H9 (cell line): ENCODE measurements at regions not wholly inside any gene's neighbourhood (a gene's known extent, or its start where the extent isn't known, plus 50 kb on each side); places are given as distances from the start of the nearest gene placed in this dataset.

Source experiments
- DNase-seq: peaks from one replicate; pipeline ENCODE4 v3.0.0-alpha.2; 2017
- H2AFZ ChIP-seq: one replicate; pipeline ENCODE4 v1.6.1; 2013; ENCODE audit warnings: mild to moderate bottlenecking, low read length, control low read depth, moderate library complexity
- H2AK5ac ChIP-seq: 2 replicates; pipeline ENCODE4 v1.6.1; 2013; ENCODE audit warnings: low read length, control low read depth, mixed read lengths; ENCODE audit not compliant: insufficient read length
- H2BK120ac ChIP-seq: one replicate; pipeline ENCODE4 v1.6.1; 2013; ENCODE audit warnings: low read depth, mild to moderate bottlenecking, low read length, control low read depth, inconsistent platforms; ENCODE audit not compliant: poor library complexity, severe bottlenecking
- H2BK12ac ChIP-seq: 2 replicates; pipeline ENCODE4 v1.6.1; 2013; ENCODE audit warnings: low read length, control low read depth, mixed read lengths, low read depth; ENCODE audit not compliant: insufficient read length
- H2BK15ac ChIP-seq: 2 replicates; pipeline ENCODE4 v1.6.1; 2013; ENCODE audit warnings: low read depth, low read length, control low read depth
- H2BK20ac ChIP-seq: one replicate; pipeline ENCODE4 v1.6.1; 2013; ENCODE audit warnings: low read depth, mild to moderate bottlenecking, low read length, control low read depth, inconsistent platforms; ENCODE audit not compliant: poor library complexity, severe bottlenecking
- H2BK5ac ChIP-seq: 2 replicates; pipeline ENCODE4 v1.6.1; 2013; ENCODE audit warnings: low read length, control low read depth, mixed read lengths; ENCODE audit not compliant: insufficient read length
- H3K14ac ChIP-seq: 2 replicates; pipeline ENCODE4 v1.6.1; 2013; ENCODE audit warnings: low read length, control low read depth; ENCODE audit not compliant: insufficient read depth
- H3K18ac ChIP-seq: 2 replicates; pipeline ENCODE4 v1.6.1; 2013; ENCODE audit warnings: low read depth, mild to moderate bottlenecking, mixed read lengths, low read length, control low read depth; ENCODE audit not compliant: insufficient read length
- H3K23ac ChIP-seq: 2 replicates; pipeline ENCODE4 v1.6.1; 2013; ENCODE audit warnings: low read length, control low read depth, mixed read lengths, low read depth; ENCODE audit not compliant: insufficient read length
- H3K23me2 ChIP-seq: 2 replicates; pipeline ENCODE4 v1.6.1; 2013; ENCODE audit warnings: low read depth, mild to moderate bottlenecking, mixed read lengths, low read length, control low read depth; ENCODE audit not compliant: insufficient read length, poor library complexity, severe bottlenecking
- H3K27ac ChIP-seq: 2 replicates; pipeline ENCODE4 v1.5.1; 2013; ENCODE audit warnings: low read length, control low read depth, mixed read lengths, low read depth; ENCODE audit not compliant: insufficient read length
- H3K27me3 ChIP-seq: 2 replicates; pipeline ENCODE4 v1.6.1; 2013; ENCODE audit warnings: low read length, control low read depth, inconsistent platforms; ENCODE audit not compliant: insufficient read depth
- H3K4ac ChIP-seq: 2 replicates; pipeline ENCODE4 v1.6.1; 2013; ENCODE audit warnings: low read depth, mild to moderate bottlenecking, control low read depth, inconsistent platforms, low read length, moderate library complexity
- H3K4me1 ChIP-seq: 2 replicates; pipeline ENCODE4 v1.6.1; 2013; ENCODE audit warnings: low read length, control low read depth, inconsistent platforms; ENCODE audit not compliant: insufficient read depth
- H3K4me2 ChIP-seq: 2 replicates; pipeline ENCODE4 v1.6.1; 2013; ENCODE audit warnings: low read length, control low read depth, mixed read lengths; ENCODE audit not compliant: insufficient read length, insufficient read depth
- H3K56ac ChIP-seq: 2 replicates; pipeline ENCODE4 v1.6.1; 2013; ENCODE audit warnings: low read depth, mild to moderate bottlenecking, mixed read lengths, low read length, control low read depth; ENCODE audit not compliant: insufficient read length
- H3K79me1 ChIP-seq: 2 replicates; pipeline ENCODE4 v1.6.1; 2013; ENCODE audit warnings: low read depth, mild to moderate bottlenecking, moderate library complexity, low read length, control low read depth, inconsistent platforms; ENCODE audit not compliant: insufficient read depth, poor library complexity, severe bottlenecking
- H3K79me2 ChIP-seq: 2 replicates; pipeline ENCODE4 v1.6.1; 2013; ENCODE audit warnings: low read length, control low read depth, inconsistent platforms; ENCODE audit not compliant: insufficient read depth
- H3K9ac ChIP-seq: 2 replicates; pipeline ENCODE4 v1.6.1; 2013; ENCODE audit warnings: low read length, control low read depth, mixed read lengths; ENCODE audit not compliant: insufficient read length; ENCODE audit errors: extremely low read depth
- H3K9me3 ChIP-seq: one replicate; pipeline ENCODE4 v1.6.1; 2013; ENCODE audit warnings: low read depth, low read length, inconsistent platforms; ENCODE audit not compliant: control insufficient read depth
- H3T11ph ChIP-seq: one replicate; pipeline ENCODE4 v1.6.1; 2013; ENCODE audit warnings: mild to moderate bottlenecking, low read length, control low read depth, inconsistent platforms
- H4K20me1 ChIP-seq: one replicate; pipeline ENCODE4 v1.6.1; 2013; ENCODE audit not compliant: control insufficient read depth, insufficient read length, insufficient read depth
- H4K5ac ChIP-seq: 2 replicates; pipeline ENCODE4 v1.6.1; 2013; ENCODE audit warnings: low read depth, mild to moderate bottlenecking, mixed read lengths, low read length, control low read depth; ENCODE audit not compliant: insufficient read length
- H4K8ac ChIP-seq: replicated peaks from 2 replicates; pipeline ENCODE4 v1.6.1; 2013; ENCODE audit warnings: low read length, control low read depth, mixed read lengths, low read depth; ENCODE audit not compliant: insufficient read length
- H4K91ac ChIP-seq: 2 replicates; pipeline ENCODE4 v1.6.1; 2013; ENCODE audit warnings: low read depth, mild to moderate bottlenecking, moderate library complexity, mixed read lengths, low read length, control low read depth; ENCODE audit not compliant: insufficient read length
- H3K27ac Mint-ChIP-seq, 3 experiments: 2 replicates in 2 of 3; 3 replicates in 1 of 3; pipeline ENCODE4 v1.8.0; 2020 to 2021; ENCODE audit warnings: mixed read lengths in 3 of 3, mild to moderate bottlenecking in 1 of 3, moderate library complexity in 1 of 3
- H3K27me3 Mint-ChIP-seq: 2 replicates; pipeline ENCODE4 v1.8.0; 2021; ENCODE audit warnings: low read depth, mild to moderate bottlenecking, moderate library complexity, mixed read lengths
- H3K36me3 Mint-ChIP-seq, 3 experiments: 2 replicates in 2 of 3; 3 replicates in 1 of 3; pipeline ENCODE4 v1.8.0; 2020 to 2021; ENCODE audit warnings: low read depth in 3 of 3, mixed read lengths in 3 of 3; ENCODE audit not compliant: insufficient read depth in 1 of 3
- H3K4me1 Mint-ChIP-seq, 2 experiments: 2 replicates each; pipeline ENCODE4 v1.8.0; 2020; ENCODE audit warnings: mixed read lengths in 2 of 2
- H3K4me3 Mint-ChIP-seq, 2 experiments: 2 replicates in 1 of 2; 3 replicates in 1 of 2; pipeline ENCODE4 v1.8.0; 2020 to 2021; ENCODE audit warnings: mild to moderate bottlenecking in 2 of 2, mixed read lengths in 2 of 2, moderate library complexity in 1 of 2
- H3K9me3 Mint-ChIP-seq, 2 experiments: 2 replicates in 1 of 2; 3 replicates in 1 of 2; pipeline ENCODE4 v1.8.0; 2020; ENCODE audit warnings: mild to moderate bottlenecking in 2 of 2, mixed read lengths in 2 of 2, moderate library complexity in 1 of 2
- CTCF ChIP-seq: fragments of 200-600 bp; sonication (generic); conservative IDR thresholded peaks from 3 replicates; pipeline ENCODE4 v1.8.0; 2021; ENCODE audit warnings: antibody characterized with exemption, mild to moderate bottlenecking
- WGBS: extraction: QIAGEN DNeasy Blood & Tissue Kit; methylation state at CpG from one replicate; pipeline ENCODE4 v1.1.7; 2013; ENCODE audit warnings: missing lambda C conversion rate, low lambda C conversion rate, mixed read lengths; ENCODE audit not compliant: insufficient read length; ENCODE audit errors: extremely low coverage; 5-methylcytosine and 5-hydroxymethylcytosine counted together

- Histone ChIP-seq H3K27me3 (no peaks in the 10 kb centered on the region), H4K20me1 (no peaks in the 10 kb centered on the region), H4K8ac (no peak overlapping the region), H3K4ac (no peak overlapping the region), H3K9me3 (no peaks in the 10 kb centered on the region), H3K4me1 (no peaks in the 10 kb centered on the region), H2BK12ac (no peak overlapping the region), H2BK20ac (no peak overlapping the region), H3K23me2 (no peaks in the 10 kb centered on the region), H3K23ac (no peak overlapping the region), H3K14ac (no peak overlapping the region), H4K5ac (no peak overlapping the region), H3K4me2 (no peak overlapping the region), H2AK5ac (no peak overlapping the region), H3K18ac (no peak overlapping the region), H2AFZ (no peak overlapping the region), H3K27ac (no peak overlapping the region), H4K91ac (no peak overlapping the region), H3K79me1 (no peaks in the 10 kb centered on the region), H3K9ac (no peak overlapping the region), H2BK15ac (no peak overlapping the region), H2BK5ac (no peak overlapping the region), H3K56ac (no peak overlapping the region), H3T11ph (no peak overlapping the region), H2BK120ac (no peak overlapping the region), H3K79me2 (no peaks in the 10 kb centered on the region)
- H3K27ac Mint-ChIP-seq = no peak overlapping the region
- H3K4me3 Mint-ChIP-seq = no peak overlapping the region
- no peaks in the 10 kb centered on the region for H3K27me3 Mint-ChIP-seq
- peaks cover 0 to 5% of the 10 kb centered on the region in 2 experiments; a peak in 2 of 4 replicates for H3K4me1 Mint-ChIP-seq
- no peak for DNase-seq
- peaks cover 3 to 7% of the 10 kb centered on the region in 2 experiments; a peak in 3 of 5 replicates for H3K9me3 Mint-ChIP-seq
- WGBS = no CpG with 5 or more reads among the region's 2 CpGs
- TF ChIP-seq CTCF = no peak
- H3K36me3 Mint-ChIP-seq = peaks cover 0 to 2% (median 0%) of the 10 kb centered on the region in 3 experiments; a peak in 1 of 7 replicates
Observed at GRCh38 chr14:26687301-26687837, 89.5 kb upstream of the NOVA1 start.
